Left renal cortex interstitium (tissue), 4 donors: ENCODE measurements at regions not wholly inside any gene's neighbourhood (a gene's known extent, or its start where the extent isn't known, plus 50 kb on each side); places are given as distances from the start of the nearest gene placed in this dataset.
"Not testable (repeated sequence)": the region's sequence is repeated elsewhere in the genome, so short reads cannot be mapped to it uniquely, and the experiment has no call there.

Experiments
- DNase-seq, 4 donors: peaks; one replicate each; pipeline ENCODE4 v3.0.0-alpha.2; 2013; ENCODE audit warnings: low read depth in 4 of 4, low spot score in 2 of 4, missing footprints in 1 of 4

DNA sequence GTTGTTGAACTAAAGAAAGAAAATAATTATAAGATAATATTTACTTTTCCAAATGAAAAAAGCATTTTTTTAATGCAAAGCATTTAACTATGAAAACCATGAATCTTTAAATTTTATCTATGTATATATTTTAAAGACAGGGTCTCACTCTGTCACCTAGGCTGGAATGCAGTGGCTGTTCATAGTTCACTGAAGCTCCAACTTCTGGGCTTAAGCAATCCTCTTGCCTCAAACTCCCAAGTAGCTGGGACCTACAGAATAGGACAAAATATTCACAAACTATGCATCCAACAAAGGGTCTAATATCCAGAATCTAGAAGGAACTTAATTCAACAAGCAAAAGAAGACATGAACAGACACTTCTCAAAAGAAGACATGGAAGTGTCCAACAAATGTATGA lies 55.9 kb upstream of the ALB start:
- no peak for DNase-seq

DNA sequence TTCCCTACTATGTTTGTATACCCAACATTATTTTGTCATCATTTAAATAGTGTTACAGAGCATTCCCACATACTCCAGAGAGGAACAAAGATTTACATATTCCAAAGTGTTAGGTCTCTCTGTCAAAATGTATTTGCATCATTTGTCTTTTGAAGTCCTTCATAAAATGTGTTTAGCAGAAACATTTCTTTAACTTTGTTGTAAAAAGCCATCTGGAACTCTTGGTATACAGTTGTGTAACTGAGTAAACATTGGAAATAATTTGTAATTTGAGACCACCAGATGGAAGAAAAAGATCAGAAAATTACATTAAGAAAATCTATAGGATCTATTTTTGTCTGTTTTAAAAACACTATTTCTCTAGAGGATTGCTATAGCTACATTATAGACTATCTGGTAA lies 56.6 kb upstream of the ALB start:
- no peak for DNase-seq

DNA sequence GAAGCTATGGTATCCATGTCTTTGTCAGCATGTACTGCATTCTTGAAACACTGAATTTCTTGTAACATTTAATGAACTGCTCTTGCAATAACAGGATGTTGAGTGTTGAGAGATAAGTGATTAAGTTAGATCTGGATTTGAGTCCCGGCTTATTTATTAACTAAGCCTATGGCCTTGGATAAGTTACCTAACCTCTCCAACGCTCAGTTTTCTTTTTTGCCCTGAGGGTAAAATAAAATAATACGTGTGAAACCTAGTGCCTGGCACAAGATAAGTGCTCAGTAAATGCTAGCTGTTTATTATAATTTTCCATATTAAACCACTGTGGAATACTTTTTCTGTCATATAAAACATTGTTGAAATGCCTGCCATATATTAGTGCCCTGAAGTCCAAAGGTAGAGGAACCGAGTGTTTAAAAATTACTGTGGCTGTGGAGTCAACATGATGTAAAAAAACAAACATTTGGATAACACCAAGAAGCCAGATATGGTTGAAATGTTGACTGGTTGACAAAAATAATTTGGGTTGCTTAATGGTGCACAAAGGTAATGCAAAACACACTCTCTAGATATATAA lies 58.6 kb upstream of the ALB start:
- DNase-seq, result no peak

DNA sequence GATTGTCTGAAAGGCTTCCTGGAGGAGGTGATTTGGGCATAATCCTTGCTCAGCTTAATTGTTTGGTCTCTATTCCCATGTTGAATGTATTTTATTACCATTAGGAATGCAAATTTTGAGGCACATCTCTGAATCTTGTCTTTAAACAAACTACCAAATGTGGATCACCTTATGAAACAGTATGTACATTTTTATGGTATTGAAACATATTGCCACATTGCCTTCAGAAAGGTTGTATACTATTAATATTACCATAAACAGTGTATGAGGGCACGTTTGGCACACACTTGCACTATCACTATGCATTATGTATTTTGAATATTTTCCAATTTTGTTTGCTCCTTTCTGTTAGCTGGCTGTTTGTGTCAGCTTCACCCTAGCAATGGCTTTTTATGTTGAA lies 60.0 kb upstream of the ALB start:
- no peak for DNase-seq

DNA sequence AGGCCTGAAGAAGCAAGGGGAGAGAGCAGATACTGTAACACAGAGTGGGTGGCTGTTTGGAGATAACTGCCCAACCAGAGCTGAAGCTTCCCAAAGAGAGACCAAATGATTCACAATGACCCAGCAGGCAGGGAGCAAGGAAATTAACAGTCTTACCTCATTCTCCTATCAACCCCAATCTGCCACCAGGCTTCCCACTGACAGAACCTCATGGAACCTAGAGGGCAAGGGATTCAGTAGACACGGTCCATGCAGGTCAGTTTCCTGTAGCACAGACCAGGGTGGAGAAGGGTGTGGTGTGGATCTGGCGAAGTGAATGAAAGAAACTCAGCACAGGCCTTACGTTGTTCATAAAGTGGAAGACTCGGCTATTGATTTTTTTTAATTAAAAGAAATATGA lies 60.7 kb upstream of the ALB start:
- no peak for DNase-seq

GRCh38 chr4:73341454-73341853 lies 62.6 kb upstream of the ALB start:
- DNase-seq, result peak in 1 of 4 donors; percentile 25

DNA sequence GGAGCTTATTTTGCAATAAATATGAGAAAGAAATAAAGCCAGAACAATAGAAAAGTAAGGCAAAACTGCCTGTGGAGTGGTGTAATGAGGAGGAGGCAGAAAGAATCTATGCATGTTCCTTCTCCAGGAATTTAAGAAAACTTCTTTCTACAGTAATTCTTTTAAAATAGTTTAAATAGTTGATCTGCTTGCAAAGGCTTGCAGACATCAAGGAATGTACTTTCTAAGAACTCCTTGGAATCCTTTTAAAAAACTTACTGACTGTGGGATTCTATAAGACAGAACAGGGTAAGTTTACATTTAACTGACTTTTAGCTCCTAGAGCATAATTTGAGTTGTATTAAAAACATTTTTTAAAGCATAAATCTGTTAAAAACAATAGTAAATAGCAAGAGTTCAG lies 63.2 kb upstream of the ALB start:
- DNase-seq, result no peak

- DNase-seq, result no peak
Observed at GRCh38 chr4:73335679-73336078, 68.4 kb upstream of the ALB start.

DNA sequence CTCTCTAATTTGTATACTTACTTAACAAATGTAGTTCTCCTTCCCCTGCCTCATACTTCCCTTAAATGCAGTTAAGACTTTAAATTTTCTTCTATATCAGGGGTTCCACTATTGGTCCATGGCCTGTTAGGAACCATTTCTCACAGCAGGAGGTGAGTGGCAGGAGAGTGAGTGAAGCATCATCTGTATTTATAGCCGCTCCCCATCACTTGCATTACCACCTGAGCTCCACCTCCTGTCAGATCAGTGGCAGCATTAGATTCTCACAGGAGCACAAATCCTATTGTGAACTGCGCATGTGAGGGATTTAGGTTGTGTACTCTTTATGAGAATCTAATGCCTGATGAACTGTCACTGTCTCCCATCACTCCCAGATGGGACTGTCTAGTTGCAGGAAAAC lies 72.1 kb upstream of the ALB start:
- DNase-seq, result not testable (repeated sequence)

DNA sequence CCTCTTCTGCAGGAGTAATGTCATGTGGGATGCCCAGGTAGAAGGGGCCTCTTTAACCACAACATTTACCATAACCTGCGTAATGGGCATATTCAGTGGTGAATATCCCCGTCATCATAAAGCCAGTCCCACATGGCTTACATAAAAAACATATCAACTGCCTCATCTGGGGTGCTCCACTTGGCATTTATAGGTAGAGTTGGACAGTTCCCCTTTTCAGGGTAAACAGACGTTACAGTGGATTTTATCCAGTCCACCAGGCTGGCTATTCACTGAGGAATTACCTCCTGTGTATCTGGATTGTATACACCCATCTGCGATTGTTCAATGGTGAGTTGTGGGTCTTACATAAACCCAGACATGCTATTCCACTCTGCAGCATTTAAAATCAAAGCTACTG lies 70.7 kb upstream of the ANKRD17 start:
- no peak for DNase-seq

- DNase-seq, result not testable (repeated sequence)
Observed at GRCh38 chr4:73325776-73326175, 67.2 kb upstream of the ANKRD17 start.

- DNase-seq, result no peak
Observed at GRCh38 chr4:73317092-73317491, 58.5 kb upstream of the ANKRD17 start.

- DNase-seq, result no peak
Observed at GRCh38 chr4:73315091-73315490, 56.5 kb upstream of the ANKRD17 start.

DNA sequence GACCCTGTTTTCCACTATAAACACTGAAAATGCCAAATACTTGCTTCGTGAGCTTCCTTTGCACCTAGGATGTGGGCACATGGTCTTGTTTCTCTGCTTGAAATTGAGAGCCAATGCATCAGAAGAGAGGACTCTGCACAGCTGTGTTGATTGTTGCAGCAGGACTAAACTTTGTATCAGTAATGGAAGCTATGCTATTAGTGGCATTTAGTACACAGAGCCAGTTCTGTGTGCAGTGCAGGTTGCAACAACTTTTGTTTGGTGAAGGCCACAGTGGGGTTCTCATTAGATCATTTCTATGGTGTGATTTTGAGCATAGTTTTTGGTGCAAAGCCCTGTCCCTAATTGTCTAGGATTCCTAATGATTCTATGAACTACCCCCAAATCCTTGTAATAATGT lies 54.4 kb upstream of the ANKRD17 start:
- DNase-seq, result no peak

GRCh38 chr4:73311428-73311827 lies 52.8 kb upstream of the ANKRD17 start:
- DNase-seq, result peak in 1 of 4 donors; percentile 4

GRCh38 chr4:73309211-73309610 lies 50.6 kb upstream of the ANKRD17 start:
- DNase-seq, result no peak
